ENCODE measurements at regions not wholly inside any gene's neighbourhood (a gene's known extent, or its start where the extent isn't known, plus 50 kb on each side); places are given as distances from the start of the nearest gene placed in this dataset.

DNA sequence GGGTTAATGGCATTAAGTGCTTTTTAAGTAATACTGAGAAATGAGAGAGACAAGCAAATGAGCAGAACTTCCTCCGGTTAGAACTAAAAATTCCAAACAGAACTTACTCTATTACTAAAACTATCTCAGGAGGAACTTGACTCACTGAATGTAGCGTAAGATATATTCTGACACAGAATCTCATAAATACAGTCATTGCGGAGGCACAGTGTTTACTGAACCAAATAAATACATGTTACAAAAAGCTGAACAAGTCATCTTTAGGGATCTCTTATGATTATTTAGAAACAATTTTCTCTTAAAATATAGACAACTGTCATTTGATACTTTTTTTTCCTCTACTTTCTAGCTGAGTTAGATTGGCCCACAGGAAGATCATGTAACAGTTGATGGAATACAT lies 283.1 kb downstream of the KLF12 start:
- TF ChIP-seq, protein P1, sequence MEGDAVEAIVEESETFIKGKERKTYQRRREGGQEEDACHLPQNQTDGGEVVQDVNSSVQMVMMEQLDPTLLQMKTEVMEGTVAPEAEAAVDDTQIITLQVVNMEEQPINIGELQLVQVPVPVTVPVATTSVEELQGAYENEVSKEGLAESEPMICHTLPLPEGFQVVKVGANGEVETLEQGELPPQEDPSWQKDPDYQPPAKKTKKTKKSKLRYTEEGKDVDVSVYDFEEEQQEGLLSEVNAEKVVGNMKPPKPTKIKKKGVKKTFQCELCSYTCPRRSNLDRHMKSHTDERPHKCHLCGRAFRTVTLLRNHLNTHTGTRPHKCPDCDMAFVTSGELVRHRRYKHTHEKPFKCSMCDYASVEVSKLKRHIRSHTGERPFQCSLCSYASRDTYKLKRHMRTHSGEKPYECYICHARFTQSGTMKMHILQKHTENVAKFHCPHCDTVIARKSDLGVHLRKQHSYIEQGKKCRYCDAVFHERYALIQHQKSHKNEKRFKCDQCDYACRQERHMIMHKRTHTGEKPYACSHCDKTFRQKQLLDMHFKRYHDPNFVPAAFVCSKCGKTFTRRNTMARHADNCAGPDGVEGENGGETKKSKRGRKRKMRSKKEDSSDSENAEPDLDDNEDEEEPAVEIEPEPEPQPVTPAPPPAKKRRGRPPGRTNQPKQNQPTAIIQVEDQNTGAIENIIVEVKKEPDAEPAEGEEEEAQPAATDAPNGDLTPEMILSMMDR (IDR thresholded peaks at IDR 0.05), result no peak
- TF ChIP-seq POLR2A (IDR thresholded peaks at IDR 0.05), result no peak

Measured in body of pancreas (tissue), 4 donors.